Fibroblast of skin of abdomen (primary cell): ENCODE measurements at regions not wholly inside any gene's neighbourhood (a gene's known extent, or its start where the extent isn't known, plus 50 kb on each side); places are given as distances from the start of the nearest gene placed in this dataset.

Experiments used
- DNase-seq: peaks from one replicate; pipeline ENCODE4 v3.0.0-alpha.2; 2013

DNA sequence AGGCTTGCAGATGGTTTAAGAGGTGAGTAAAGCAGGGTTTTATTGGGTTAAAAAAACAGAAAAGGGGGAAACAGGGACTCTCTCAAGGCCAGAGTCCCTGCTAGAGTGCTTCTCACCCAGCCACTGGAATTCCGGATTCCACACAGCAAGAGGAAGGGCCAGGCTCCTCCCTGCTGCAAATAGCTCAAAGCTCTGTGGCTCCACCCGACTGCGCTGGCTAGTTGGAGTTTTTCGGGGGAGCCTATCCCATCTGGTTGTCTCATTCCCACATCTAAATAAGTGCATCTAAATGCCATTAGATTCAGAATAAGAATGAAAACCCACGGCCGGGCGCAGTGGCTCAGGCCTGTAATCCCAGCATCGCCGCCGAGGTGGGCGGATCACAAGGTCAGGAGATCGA, 791.5 kb downstream of the SLC16A7 start:
- no peak for DNase-seq

DNA sequence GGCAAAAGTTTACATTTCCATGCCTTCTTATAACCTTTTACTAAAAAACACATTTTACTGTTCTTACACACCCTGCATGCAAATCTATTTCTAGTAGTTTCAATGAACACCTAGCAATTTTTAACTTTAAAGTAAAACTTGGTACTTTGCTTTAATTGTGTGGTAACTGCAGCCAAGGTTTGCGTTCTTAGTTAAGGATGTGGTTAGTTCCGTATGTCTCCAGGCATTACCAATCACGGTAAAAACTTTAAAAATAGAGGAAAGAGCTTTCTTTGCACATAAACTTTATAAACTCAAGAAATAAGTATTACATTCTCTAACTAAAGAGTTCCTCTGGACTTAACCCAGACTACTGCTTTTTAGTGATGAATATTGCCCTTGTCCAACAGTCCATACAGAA, 795.2 kb downstream of the SLC16A7 start:
- no peak for DNase-seq

DNA sequence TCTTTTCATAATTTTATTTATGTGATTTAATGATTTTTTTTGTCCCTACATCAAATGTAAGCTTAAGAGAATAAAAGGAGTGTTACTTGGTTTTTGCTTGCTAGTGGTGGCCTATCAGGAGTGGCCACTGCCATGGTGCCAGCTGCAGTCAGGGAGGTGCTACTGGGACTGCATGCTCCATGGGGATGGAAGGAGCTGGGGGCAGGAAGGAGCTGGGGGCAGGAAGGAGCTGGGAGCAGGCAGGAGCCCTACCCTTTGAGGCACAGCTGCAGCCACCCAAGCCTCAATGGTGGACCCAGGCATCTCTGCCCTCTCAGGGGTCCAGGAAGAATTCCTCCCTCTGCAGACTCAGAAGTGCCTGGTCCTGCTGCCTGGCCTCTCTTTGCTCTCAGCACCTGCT, 796.0 kb downstream of the SLC16A7 start:
- no peak for DNase-seq

GRCh38 chr12:60393093-60393492, 797.3 kb downstream of the SLC16A7 start:
- DNase-seq, result no peak

DNA sequence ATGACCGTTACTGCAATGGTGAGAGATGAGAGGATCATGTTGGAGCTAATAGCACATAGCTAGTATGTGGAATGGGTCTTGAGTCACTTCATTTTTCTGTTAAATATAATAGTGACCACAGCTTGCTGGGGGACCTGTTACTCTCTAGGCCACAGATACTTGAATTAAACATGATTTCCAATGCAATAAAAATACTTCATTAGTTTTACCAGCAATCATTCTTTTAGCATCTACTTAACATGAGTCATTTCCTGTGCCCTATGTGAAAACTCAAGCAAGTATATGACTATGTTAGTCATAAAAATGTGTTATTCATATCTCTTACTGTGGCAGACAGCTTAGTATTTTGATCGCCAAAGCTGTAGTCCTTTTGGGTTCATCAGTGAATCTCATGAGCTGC, 798.8 kb downstream of the SLC16A7 start:
- DNase-seq, result peak; percentile 92

GRCh38 chr12:60398547-60398946, 802.7 kb downstream of the SLC16A7 start:
- DNase-seq, result no peak

- DNase-seq, result no peak
Measured at GRCh38 chr12:60399064-60399463, 803.2 kb downstream of the SLC16A7 start.

DNA sequence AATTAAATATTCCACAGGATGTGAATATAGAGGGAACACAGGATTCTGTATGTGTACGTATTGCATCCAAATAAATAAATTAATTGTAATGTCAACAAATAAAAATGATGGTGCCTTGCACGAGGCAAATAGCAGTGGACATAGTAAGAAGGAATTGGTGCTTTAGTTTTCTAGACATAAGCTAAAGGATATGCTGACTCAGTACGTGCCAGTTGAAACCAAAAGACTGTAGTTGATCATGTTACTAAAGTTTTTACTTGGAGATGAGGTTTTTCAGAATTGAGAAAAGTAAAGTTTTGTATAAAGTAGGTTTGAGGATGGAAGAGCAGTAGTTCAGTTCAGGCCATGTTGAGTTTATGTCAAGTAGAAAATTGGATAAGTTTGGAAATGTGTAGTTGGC, 807.2 kb downstream of the SLC16A7 start:
- no peak for DNase-seq

DNA sequence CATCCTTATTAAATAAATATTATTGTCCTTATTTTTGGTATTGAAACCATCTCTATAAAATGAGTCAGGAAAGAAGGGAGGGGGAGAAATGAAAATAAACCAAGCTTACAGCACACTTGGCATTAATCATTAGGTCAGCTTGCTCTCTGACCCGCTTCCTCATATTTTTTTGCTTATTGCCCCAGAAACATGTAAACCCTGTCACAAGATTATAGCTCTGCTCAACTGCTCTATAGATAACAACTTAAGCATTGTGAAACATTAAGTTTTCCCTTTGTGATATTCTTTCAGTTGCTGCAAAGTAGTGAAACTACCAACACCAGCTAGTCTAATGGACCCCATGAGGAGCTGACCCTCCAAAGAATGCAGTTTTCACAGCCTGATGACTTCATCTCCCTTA, 819.5 kb downstream of the SLC16A7 start:
- no peak for DNase-seq

GRCh38 chr12:60419986-60420385, 824.2 kb downstream of the SLC16A7 start:
- no peak for DNase-seq

- peak; percentile 43 for DNase-seq
Measured at GRCh38 chr12:60421741-60422140, 825.9 kb downstream of the SLC16A7 start.

DNA sequence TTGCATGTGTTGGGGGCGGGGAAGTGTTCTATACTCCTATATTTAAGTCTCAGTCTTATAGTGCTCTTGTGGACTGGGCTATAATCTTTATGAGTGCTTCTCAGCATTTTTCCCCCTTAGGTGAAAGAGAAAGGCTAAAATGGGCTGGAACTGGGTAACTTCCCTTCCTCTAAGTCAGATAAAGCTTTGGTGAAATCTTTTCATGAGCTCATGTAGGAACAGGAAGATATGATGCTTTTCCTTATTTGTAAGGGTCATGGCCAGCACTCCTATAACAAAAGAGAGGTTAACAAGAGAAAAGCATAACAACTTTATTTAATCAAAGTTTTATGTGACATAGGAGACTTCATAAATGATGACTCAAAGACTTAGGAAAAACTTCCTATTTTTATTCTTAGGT, 841.5 kb downstream of the SLC16A7 start:
- DNase-seq, result no peak

DNA sequence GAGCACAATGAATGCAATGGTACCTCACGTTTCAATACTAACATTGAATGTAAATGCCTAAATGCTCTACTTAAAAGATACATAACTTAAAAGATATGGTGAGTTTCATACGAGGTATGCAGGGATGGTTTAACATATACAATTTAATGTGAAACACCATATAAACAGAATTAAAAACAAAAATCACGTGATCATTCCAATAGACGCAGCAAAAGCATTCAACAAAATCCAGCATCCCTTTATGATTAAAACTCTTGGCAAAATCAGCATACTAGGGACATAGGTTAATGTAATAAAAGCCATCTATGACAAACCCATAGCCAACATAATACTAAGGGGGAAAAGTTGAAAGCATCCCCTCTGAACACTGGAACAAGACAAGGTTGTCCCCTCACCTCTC, 845.7 kb downstream of the SLC16A7 start:
- no peak for DNase-seq

GRCh38 chr12:60451457-60451856, 855.6 kb downstream of the SLC16A7 start:
- DNase-seq, result no peak

DNA sequence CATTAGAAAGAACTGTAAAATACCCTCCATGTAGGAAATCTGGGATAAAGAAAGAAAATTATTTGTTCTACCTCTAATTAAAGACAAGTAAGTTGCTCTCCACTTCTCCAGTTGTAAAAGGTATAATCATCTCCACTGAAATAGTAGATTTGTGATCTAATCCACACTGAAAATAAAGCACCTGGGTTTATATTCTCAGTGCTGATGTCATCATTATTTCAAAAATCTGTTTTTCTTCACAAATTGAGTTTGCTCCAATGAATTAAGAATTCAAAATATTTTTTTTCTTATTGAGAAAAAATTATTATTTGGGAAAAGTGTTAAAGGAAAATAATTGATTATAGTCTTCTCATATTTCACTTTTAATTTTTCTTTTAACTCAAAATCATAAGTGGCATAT, 869.2 kb downstream of the SLC16A7 start:
- DNase-seq, result no peak

GRCh38 chr12:60468546-60468945, 872.7 kb downstream of the SLC16A7 start:
- DNase-seq, result peak; percentile 58

DNA sequence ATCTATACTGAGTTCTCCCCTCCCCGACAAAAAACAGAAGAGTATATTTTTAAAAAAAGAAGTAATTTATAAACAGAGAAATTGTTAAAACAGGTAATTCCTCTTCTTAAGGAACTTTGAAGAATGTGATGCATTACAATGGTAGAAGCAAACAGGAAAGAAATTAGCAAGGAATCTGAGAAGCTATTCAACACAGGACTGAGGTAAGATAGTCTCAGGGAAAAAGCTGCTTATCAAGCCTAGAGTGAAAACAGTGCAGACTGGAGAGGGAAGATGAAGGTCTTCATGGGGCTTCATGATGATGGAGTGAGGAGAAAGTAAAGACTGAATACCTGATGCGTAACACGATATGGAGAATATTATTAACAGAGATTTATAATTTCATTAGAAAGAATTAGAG, 880.0 kb downstream of the SLC16A7 start:
- no peak for DNase-seq

DNA sequence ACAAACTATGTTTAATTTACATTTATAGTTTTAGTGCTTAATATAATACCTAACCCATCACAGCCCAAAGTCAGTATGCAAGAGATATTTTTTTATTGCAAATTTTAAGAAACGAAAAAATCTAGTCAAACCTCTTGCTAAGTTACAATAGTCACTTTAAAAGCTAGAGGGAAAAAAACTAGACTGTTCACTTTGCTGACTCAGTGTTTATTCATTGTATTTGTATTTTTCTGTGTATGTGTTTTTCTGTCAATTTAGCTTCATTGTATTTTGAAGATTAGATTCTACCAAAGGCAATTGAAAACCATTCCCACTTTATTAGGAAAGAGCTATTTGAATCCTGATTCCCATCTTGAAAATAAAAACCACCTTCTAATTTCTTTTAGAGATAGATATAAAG, 891.5 kb downstream of the SLC16A7 start:
- no peak for DNase-seq

- peak; percentile 31 for DNase-seq
Measured at GRCh38 chr12:60489071-60489470, 893.2 kb downstream of the SLC16A7 start.

- DNase-seq, result peak; percentile 68
Measured at GRCh38 chr12:60494244-60494643, 898.4 kb downstream of the SLC16A7 start.

- DNase-seq, result no peak
Measured at GRCh38 chr12:60498656-60499055, 902.8 kb downstream of the SLC16A7 start.

DNA sequence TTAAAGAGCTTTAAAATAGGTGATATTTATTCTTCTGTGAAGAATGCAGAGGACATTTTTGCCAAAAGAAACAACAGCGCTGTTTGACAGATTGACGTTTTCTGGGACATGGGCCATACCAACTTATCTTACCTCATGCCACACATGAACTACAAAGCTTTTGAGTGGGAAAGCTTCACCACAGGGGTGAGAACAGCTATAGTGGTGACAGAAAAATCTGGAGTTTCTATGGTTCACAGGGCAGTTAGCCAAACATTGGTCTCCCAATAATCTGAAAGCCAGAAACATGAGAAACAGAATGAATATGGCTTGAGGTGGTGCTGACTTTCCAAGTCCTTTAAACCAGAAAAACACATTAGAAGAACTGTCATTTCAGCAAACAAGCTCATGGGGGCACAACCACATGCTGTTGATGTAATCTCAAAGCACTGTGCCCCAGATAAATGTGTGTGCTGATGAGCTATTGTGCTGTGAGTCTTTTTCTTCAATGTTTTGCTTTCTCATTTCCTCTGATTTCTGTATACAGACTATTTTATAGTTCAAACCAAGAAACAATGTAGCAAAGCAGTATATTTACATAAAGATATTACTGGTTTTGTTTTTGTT, 905.4 kb downstream of the SLC16A7 start:
- peak; percentile 31 for DNase-seq

- DNase-seq, result no peak
Measured at GRCh38 chr12:60522684-60523400, 927.0 kb downstream of the SLC16A7 start.

DNA sequence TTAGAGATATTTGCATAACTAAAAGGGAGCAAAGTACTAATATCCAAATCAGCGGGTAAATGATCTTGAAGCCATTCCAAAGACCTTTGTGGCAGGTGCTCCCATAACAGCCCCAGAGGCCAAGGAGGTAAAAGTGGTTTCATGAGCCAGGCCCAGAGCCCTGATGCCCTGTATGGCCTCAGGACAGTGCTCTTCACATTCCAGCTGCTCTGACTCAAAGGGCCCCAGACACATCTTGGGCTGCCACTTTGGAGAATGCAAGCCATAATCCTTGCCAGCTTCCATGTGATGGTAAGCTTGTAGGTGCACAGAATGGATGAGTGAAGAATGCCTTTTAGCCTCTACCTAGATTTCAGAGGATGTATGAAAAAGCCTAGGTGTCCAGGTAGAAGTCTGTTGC, 933.4 kb downstream of the SLC16A7 start:
- no peak for DNase-seq

- DNase-seq, result no peak
Measured at GRCh38 chr12:60529723-60530122, 933.9 kb downstream of the SLC16A7 start.
